SK-N-MC (cell line): ENCODE measurements at regions not wholly inside any gene's neighbourhood (a gene's known extent, or its start where the extent isn't known, plus 50 kb on each side); places are given as distances from the start of the nearest gene placed in this dataset.
"Not testable (repeated sequence)": the region's sequence is repeated elsewhere in the genome, so short reads cannot be mapped to it uniquely, and the experiment has no call there.

Experiments used
- EZH2 ChIP-seq: fragments of 200-600 bp; sonication (generic); IDR thresholded peaks from one replicate; pipeline ENCODE4 v1.6.1; 2017; ENCODE audit warnings: antibody characterized with exemption
- FOXP2 ChIP-seq: optimal IDR thresholded peaks from 2 replicates; pipeline ENCODE3; 2011; ENCODE audit warnings: mild to moderate bottlenecking, moderate library complexity; ENCODE audit not compliant: insufficient read depth; ENCODE audit errors: extremely low read length, control extremely low read depth
- POLR2AphosphoS5 ChIP-seq: IDR thresholded peaks from 2 replicates; pipeline ENCODE4 v1.6.1; 2012; ENCODE audit warnings: mild to moderate bottlenecking, low read depth, low read length, borderline replicate concordance

DNA sequence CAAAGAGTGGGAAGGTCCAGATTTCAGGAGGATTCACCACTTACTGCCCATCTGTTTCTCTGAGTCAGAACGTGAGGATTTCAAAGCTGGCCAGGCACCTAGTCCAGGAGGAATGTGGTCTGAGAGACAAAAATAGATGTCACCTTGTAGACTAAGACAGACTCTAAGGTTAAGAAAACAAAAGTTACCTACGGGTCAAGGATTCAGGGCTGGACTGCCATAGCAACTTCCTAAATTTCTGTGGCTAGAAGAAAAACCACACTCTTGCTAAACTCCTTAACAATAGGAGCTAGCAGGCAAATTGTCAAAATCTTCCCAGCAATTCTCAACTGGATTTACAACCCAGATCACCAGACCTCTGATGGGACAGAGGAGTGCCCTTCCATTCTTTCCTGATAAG is 250.4 kb upstream of the NOTCH2NLA start:
- TF ChIP-seq POLR2AphosphoS5, EZH2, FOXP2: not testable (repeated sequence)
